Stimulated activated CD4-positive, alpha-beta T cell treated with anti-CD3 and anti-CD28 coated beads, TNF-alpha, amount 100 ng/mL, for 1 hour (primary cell): ENCODE measurements at regions not wholly inside any gene's neighbourhood (a gene's known extent, or its start where the extent isn't known, plus 50 kb on each side); places are given as distances from the start of the nearest gene placed in this dataset.

Experiments
- DNase-seq, 3 donors: peaks; one replicate each; pipeline ENCODE4 v3.0.0-alpha.2; 2020; ENCODE audit warnings: low read depth in 3 of 3, low spot score in 1 of 3

GRCh38 chr6:6376845-6377244, 56.4 kb upstream of the F13A1 start:
- DNase-seq, result no peak

- no peak for DNase-seq
Measured at GRCh38 chr6:6377621-6378020, 57.2 kb upstream of the F13A1 start.

GRCh38 chr6:6379573-6379972, 59.1 kb upstream of the F13A1 start:
- DNase-seq, result no peak

GRCh38 chr6:6384520-6384919, 64.1 kb upstream of the F13A1 start:
- DNase-seq, result no peak

GRCh38 chr6:6386010-6386409, 65.5 kb upstream of the F13A1 start:
- no peak for DNase-seq

- DNase-seq, result no peak
Measured at GRCh38 chr6:6390849-6391602, 70.6 kb upstream of the F13A1 start.

GRCh38 chr6:6392214-6393068, 72.0 kb upstream of the F13A1 start:
- DNase-seq, result no peak

GRCh38 chr6:6393069-6393529, 72.6 kb upstream of the F13A1 start:
- no peak for DNase-seq

GRCh38 chr6:6395581-6396197, 75.2 kb upstream of the F13A1 start:
- DNase-seq, result no peak

- DNase-seq, result no peak
Measured at GRCh38 chr6:6397842-6398241, 77.4 kb upstream of the F13A1 start.

GRCh38 chr6:6399568-6399967, 79.1 kb upstream of the F13A1 start:
- no peak for DNase-seq

- no peak for DNase-seq
Measured at GRCh38 chr6:6401401-6401800, 80.9 kb upstream of the F13A1 start.

- no peak for DNase-seq
Measured at GRCh38 chr6:6402006-6402405, 81.5 kb upstream of the F13A1 start.

GRCh38 chr6:6402591-6402990, 82.1 kb upstream of the F13A1 start:
- DNase-seq, result no peak

GRCh38 chr6:6405031-6405430, 84.6 kb upstream of the F13A1 start:
- DNase-seq, result no peak

- DNase-seq, result no peak
Measured at GRCh38 chr6:6405997-6406714, 85.7 kb upstream of the F13A1 start.

- DNase-seq, result no peak
Measured at GRCh38 chr6:6406715-6407070, 86.2 kb upstream of the F13A1 start.

- no peak for DNase-seq
Measured at GRCh38 chr6:6407071-6407741, 86.7 kb upstream of the F13A1 start.

- DNase-seq, result no peak
Measured at GRCh38 chr6:6409397-6410030, 89.1 kb upstream of the F13A1 start.

GRCh38 chr6:6411115-6411514, 90.7 kb upstream of the F13A1 start:
- DNase-seq, result no peak
